HG03103 (cell line): ENCODE measurements at regions not wholly inside any gene's neighbourhood (a gene's known extent, or its start where the extent isn't known, plus 50 kb on each side); places are given as distances from the start of the nearest gene placed in this dataset.

Experiments used
- ATAC-seq: cut with Tn5 transposase; IDR thresholded peaks from one replicate; pipeline ENCODE4 v1.9.1; 2021; ENCODE audit warnings: low read depth; ENCODE audit not compliant: unreplicated experiment

GRCh38 chr13:109541081-109541480, 245.3 kb downstream of the IRS2 start:
- no peak for ATAC-seq

- ATAC-seq = no peak
Observed at GRCh38 chr13:109537584-109537983, 248.8 kb downstream of the IRS2 start.

DNA sequence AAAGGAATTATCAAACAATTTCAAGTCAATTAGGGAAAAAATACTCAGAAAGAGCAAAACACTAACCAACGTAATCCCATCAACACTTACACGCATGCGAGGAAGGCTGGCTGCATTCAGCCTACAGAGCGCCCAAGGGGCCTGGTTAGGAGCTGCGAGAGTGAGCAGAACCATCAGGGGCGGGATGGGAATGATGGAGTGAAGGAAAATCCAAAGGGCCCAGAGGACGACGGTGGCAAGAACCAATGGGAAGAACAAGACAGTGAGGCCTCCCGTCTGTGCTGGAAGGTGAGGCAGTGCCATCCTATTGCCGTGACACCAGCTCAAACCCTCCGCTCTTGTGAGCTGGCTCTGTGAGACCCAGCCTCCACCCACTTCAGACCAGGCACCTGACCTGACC, 253.0 kb downstream of the IRS2 start:
- ATAC-seq = no peak

GRCh38 chr13:109529964-109530363, 256.4 kb downstream of the IRS2 start:
- ATAC-seq = no peak

- no peak for ATAC-seq
Observed at GRCh38 chr13:109521719-109522118, 264.7 kb downstream of the IRS2 start.

DNA sequence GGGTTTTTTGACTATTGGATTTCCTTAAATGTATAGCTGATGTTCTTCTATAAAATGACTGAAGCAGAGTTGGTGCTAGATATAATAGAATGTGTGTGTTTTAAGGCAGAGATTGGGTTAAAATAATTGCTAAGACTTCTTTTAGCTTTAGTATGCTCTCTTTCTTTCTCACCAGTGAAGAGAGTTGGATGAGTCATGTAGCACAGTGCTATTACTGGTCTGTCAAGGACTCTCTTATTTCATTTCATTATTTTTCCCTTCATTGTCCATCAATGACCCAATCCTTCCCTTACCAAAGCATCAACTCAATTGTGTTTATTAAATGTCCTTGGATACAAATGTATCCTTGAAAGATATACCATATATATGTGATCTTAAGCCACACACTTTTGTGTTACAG, 268.9 kb downstream of the IRS2 start:
- ATAC-seq = no peak

DNA sequence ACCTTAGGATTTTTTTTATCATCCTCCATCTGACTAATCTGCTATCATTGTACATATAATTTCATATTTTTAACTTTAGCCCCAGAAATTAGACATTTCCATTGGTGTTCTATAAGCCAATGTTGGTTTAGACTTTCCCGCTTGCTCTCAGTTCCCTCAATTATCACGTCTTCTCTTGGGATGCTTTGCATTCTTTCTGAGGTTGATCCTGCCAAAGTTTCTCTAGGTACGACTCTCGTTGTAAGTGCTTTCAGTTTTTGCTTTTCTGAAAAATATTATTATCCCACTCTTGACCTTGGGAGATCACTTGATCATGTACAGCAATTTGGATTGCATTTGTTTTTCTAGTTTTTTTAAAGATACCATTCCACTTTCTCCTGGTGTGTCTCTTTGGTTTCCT, 270.2 kb downstream of the IRS2 start:
- no peak for ATAC-seq

DNA sequence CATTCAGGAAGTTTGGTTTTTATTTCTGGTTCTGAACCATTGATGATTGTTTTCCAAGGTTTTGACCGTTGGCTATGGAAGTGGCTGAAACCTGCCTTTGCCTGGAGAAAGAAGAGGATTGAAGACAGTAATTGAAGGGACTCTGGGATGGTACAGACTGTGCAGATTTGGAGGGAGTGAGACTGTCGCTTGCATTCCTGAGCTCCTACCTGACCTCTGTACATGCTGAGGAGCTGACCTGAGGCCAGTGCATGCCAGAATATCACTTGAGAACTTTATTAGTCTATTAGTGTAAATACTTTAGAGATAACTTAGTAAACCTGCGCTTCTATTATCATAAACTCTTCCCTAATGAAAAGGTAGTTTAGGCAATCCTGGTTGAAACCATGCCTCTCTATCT, 276.4 kb downstream of the IRS2 start:
- ATAC-seq = no peak

DNA sequence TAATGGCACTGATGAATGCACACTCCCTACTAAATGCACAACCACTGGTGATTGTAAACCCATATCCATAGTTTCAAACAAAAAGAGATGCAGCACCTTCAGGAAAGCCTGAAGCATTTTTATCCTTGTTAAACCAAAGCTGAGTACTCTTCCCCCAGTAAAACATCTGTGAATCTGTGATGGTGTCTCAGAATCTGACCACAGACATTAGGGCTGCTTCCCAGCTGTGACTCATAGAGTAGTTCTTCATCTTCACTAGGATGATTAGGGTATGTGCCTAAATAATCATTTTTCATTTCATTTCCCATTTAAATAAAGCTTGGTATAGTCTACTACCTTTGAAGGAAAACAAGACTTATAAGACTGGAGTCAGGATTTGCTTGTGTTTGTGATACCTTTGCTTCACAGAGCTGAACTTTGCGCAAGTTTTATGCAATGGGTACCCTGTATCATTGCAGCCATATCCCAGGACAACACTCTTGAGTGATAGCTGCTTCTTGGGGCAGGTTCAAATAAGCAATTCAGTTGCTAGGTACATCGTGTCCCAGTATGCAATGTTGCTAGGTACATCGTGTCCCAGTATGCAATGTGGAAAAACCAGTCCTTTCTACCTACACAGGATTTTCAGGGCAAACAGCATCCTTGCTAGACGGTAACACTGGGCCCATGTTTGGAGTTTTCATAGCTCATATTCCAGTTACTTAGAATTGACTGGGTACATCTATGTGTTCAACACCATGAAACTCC, 277.1 kb downstream of the IRS2 start:
- no peak for ATAC-seq

DNA sequence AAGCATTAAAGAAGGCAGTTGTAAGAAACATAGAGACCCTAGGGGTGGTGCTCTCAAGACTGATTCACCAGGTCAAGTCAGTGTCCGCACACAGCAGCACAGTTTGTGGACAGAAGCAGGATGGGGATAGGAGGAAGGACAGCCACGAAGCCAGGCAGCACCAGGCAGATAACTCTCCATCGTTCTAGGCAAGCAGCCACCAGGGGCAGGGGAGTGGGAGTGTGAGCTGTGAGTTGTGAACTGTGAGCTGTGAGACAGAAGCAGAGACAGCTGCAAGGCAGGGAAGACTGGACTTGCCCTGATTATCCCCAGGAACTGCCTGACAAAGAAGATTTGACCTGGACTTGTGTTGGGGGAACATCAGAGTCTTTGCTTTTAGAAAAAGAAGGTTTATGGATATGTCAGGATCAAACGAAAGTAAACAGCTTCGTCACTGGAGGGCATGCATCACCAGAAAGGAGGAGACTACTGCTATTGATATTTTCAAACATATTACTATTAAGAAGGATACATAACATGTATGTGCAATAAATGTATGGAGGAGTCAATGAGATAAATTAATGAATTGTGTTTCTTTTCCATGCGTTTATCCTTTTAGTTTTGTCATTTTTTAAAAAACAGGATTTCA, 286.1 kb downstream of the IRS2 start:
- no peak for ATAC-seq

- ATAC-seq = no peak
Observed at GRCh38 chr13:109497917-109498316, 288.5 kb downstream of the IRS2 start.

DNA sequence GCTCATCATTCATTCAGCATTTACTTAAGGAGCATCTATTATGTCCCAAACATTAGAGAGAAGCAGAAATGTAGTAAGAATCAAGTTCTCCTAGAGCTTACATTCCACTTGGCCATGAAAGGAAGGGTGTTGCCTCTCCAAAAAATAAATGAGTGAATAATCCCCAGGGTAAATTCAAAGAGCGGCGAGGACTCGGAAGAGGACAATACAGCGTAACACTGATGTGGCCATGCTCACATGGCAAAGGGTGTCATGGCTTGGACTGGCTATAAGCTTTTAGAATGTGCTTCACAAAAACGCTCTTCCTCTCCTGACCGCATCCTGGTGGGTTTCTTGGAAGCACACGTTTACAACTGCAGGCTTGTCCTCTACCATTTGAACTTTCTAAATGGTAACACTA, 290.2 kb downstream of the IRS2 start:
- ATAC-seq = no peak

DNA sequence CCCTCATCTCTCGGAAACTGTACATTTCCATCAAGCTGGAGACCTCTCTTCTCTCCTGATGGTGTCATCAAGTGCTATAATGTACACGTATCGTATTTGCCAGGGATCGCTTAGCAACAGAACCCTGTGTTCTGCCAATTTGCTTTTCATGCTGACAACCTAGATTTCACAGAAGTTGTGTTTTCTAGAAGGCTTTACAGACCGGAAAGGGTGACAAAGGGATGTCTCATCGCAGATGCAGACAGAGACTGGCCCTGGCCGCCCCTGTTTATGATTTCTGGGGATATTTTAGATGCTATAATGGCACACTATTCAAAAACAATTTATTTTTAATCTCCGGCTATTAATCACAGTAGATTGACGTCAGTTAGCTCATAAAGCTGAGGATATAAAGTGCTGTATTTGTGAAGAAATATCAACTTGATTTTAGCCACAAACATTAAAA, 291.4 kb downstream of the IRS2 start:
- ATAC-seq = no peak

- no peak for ATAC-seq
Observed at GRCh38 chr13:109485136-109485794, 301.1 kb downstream of the IRS2 start.

- ATAC-seq = no peak
Observed at GRCh38 chr13:109483284-109483683, 303.1 kb downstream of the IRS2 start.

DNA sequence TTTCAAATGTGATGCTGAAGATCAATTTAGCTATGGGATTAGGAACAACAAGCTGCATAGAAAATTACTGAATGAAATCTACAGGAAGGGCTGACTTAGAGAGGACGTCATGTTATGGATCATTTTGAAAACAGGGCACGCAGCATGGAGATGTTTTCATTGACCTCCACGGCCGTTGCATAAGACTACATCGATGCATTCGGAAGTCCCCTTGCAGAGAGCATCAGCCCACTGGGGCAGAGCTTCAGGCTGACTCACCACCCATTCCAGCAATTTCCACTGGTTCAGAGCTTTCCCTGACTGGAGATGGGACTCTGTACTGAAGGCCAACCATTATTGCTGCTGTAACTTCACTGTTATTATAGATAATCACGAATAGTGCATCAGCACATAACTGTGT, 305.3 kb downstream of the IRS2 start:
- no peak for ATAC-seq

DNA sequence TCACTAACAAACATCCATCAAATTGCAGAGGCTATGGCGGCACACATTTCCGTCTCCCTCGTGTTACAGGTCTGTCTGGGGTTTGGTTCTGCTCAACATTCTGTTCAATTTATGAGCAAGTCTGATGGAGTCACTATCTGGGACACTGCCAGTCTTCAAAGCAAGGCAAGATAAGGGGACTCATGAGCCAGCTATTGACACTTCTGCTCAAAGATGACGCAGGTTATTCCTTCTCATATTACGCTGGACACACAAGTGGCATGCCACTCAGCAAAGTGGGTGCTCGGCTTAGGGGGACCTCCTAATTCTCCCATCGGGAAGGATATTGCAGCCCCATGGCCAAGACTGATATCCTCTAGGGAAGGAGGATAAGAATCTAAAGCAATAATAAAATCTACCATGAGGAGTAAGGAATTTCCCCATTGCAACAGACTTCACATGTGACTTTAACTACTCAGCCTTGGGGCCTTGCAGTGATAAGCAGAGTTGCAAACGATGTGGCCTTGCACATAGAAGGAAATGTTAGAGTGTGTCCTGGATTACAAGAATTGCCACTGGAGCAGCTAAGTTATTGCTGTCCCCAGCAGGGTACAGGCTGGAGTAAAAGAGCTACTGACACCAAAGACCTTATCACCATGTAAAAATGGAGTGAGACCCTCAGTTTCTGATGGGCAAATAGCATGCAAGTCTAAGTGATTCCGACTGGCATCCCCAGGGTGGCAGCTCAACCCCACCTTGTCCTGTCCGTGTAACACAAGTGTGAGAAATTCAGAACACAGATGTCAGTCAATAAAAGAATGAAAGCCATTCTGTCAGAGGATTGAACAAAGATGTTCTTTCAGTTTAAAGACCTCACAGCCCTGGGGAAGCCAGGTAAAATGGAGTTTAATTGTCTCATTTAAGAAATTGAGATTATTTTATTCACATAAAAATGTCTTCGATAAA, 306.1 kb downstream of the IRS2 start:
- no peak for ATAC-seq

- no peak for ATAC-seq
Observed at GRCh38 chr13:109479534-109479933, 306.8 kb downstream of the IRS2 start.

DNA sequence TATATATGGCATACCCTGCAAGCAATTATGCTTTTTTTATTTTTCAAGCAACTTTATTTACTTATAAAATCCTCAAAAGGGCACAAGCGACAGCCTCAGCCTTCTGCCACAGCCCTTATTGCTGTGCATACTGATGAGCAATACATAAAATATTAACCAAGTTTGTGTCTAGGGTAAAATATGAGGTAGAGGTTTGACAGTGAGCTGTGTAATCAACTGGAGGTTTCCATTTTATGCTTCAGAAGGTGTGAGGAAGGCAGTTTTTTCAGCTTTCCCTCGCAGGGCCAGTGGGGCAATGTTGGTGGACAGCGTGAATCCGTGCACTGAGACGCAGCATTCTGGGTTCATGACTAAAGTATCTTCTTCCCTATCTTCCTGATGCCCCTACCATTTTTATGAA, 310.4 kb downstream of the IRS2 start:
- no peak for ATAC-seq

- no peak for ATAC-seq
Observed at GRCh38 chr13:109468123-109468522, 318.3 kb downstream of the IRS2 start.

- no peak for ATAC-seq
Observed at GRCh38 chr13:109465148-109465547, 321.2 kb downstream of the IRS2 start.
